Umbilical cord (tissue), 1 donor: ENCODE measurements at regions not wholly inside any gene's neighbourhood (a gene's known extent, or its start where the extent isn't known, plus 50 kb on each side); places are given as distances from the start of the nearest gene placed in this dataset.
"Not testable (repeated sequence)": the region's sequence is repeated elsewhere in the genome, so short reads cannot be mapped to it uniquely, and the experiment has no call there.

Experiments used
- DNase-seq: peaks from one replicate; pipeline ENCODE4 v3.0.0-alpha.2; 2015; ENCODE audit warnings: low spot score

DNA sequence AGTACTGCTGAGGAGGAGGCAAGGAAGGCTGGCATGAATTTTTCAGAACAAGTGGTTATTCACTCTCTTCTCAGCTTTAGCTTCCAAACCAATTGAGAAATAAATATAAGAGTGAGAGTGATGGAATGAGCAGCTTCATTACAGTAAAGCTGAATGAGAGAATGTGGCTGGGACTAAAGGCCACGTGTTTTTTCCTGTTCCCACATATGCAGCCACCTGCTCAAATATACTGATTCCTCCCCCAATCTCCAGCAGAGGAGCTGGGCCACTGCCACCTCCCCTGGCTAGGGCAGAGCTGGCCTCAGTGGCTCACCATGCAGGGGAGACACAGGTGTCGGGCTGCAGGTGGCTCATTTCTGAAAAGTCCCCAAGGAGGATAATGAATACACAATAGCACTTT, 1505.3 kb upstream of the WWC1 start:
- no peak for DNase-seq

GRCh38 chr5:166786889-166787288, 1504.6 kb upstream of the WWC1 start:
- no peak for DNase-seq

GRCh38 chr5:166788050-166788449, 1503.4 kb upstream of the WWC1 start:
- peak; percentile 65 for DNase-seq

- no peak for DNase-seq
These were observed 1495.7 kb upstream of the WWC1 start for GRCh38 chr5:166795756-166796155.

GRCh38 chr5:166803058-166803457, 1488.4 kb upstream of the WWC1 start:
- DNase-seq: no peak

- not testable (repeated sequence) for DNase-seq
These were observed 1487.2 kb upstream of the WWC1 start for GRCh38 chr5:166804223-166804622.

GRCh38 chr5:166804693-166805092, 1486.8 kb upstream of the WWC1 start:
- not testable (repeated sequence) for DNase-seq

DNA sequence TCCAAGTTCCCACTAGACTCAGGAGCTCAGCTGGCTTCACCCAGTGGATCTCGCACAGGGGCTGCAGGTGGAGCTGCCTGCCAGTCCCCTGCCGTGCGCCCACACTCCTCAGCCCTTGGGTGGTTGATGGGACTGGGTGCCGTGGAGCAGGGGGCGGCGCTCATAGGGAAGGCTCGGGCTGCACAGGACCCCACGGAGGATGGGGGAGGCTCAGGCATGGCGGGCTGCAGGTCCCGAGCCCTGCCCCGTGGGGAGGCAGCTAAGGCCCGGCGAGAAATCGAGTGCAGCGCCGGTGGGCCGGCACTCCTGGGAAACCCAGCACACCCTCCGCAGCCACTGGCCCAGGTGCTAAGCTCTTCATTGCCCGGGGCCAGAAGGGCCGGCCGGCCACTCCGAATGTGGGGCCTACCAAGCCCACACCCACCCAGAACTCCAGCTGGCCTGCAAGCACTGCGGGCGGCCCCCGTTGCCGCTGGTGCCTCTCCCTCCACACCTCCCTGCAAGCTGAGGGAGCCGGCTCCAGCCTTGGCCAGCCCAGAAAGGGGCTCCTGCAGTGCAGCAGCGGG, 1481.3 kb upstream of the WWC1 start:
- DNase-seq: not testable (repeated sequence)

DNA sequence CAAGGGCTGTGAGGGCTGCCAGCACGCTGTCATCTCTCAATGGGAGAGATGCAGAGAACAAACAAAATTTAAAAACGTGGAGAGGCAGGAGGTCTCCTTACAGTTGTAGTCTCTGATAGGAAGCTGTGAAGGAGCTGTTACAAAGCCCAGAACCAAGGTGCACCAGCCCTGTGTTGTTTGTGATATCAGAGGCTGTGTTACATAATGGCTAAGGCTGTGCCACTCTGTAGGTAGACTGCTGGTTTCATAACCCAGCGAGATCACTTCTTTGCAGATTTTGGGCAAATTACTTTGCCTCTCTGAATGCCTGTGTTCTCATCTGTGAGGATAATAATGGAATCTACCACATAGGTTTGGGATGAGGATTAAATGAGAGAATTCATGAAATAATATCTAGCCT, 1480.7 kb upstream of the WWC1 start:
- DNase-seq: no peak

DNA sequence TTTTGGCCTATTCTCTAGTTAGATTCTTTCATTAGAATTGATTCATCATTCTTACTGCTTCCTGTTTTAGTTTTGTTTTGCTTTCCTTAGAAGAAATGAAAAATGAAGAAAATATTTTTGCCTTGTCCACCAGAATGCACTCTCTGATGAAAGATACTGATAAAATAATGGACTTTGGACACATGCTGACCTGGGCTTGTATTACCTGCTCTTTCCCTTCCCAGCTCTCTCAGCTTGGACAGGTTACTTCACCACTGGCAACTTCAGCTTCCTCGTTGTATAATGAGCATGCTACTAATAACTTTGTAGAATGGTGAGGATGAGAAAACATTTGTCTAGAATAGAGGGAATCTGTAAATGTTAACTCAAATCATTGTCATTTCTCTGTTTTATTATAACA, 1468.1 kb upstream of the WWC1 start:
- DNase-seq: no peak

GRCh38 chr5:166834246-166834645, 1457.2 kb upstream of the WWC1 start:
- DNase-seq: peak; percentile 31

- DNase-seq: peak; percentile 38
These were observed 1446.4 kb upstream of the WWC1 start for GRCh38 chr5:166845044-166845443.

- DNase-seq: no peak
These were observed 1434.7 kb upstream of the WWC1 start for GRCh38 chr5:166856791-166857190.

- no peak for DNase-seq
These were observed 1431.0 kb upstream of the WWC1 start for GRCh38 chr5:166860426-166860825.

- no peak for DNase-seq
These were observed 1428.9 kb upstream of the WWC1 start for GRCh38 chr5:166862581-166862980.

GRCh38 chr5:166865206-166865605, 1426.2 kb upstream of the WWC1 start:
- no peak for DNase-seq

- DNase-seq: no peak
These were observed 1411.0 kb upstream of the WWC1 start for GRCh38 chr5:166880456-166880855.

- DNase-seq: no peak
These were observed 1409.6 kb upstream of the WWC1 start for GRCh38 chr5:166881802-166882201.

DNA sequence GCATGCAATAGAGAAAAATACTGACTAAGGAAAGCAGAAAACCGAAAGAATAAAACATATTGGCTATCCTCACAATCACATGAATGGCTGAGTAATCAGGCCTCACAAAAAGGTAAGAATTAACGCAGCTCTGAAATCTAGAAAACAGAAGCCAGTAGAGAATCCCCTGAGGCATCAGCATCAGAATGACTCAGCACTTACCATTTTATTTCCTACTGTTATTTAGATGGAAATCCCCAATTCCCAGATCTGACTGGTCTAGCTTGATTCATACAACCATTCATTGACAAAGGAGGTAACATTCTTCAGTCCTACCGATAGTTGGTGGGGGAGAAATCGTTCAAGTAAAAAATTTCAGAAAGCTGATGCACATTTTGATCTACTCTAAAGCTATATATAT, 1408.4 kb upstream of the WWC1 start:
- DNase-seq: no peak

GRCh38 chr5:166898166-166898565, 1393.3 kb upstream of the WWC1 start:
- DNase-seq: no peak

DNA sequence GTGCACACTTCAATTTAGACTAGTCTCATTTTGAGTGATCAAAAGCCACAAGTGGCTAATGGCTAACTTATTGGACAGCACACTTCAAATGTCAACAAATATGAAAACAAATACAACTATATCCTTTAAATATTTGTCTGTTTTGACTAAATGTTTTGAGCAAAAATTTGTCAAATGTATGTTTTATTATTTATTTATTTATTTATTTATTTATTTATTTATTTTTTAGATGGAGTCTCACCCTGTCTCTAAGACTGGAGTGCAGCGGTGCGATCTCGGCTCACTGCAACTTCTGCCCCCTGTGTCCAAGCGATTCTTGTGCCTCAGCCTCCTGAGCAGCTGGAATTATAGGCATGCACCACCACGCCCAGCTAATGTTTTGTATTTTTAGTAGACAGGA, 1392.1 kb upstream of the WWC1 start:
- no peak for DNase-seq

DNA sequence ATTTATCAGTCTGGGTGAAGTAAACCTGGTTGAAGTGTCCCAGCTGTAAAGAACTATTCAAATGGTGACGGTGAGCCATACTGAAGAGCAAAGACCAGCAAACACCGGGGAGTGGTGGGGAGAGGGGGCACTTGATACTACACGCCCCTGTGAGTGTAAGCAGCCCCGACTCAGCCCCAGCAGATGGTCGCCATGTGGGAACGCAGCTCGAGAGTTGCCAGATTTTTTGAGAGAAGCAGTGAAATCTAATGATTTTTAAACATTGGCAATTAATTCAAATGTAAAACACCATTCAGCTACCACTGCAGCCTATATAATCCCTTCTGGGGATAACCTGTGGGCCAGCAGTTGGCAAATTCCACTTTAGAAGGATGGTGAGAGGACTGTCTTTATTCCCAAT, 1386.9 kb upstream of the WWC1 start:
- DNase-seq: no peak

DNA sequence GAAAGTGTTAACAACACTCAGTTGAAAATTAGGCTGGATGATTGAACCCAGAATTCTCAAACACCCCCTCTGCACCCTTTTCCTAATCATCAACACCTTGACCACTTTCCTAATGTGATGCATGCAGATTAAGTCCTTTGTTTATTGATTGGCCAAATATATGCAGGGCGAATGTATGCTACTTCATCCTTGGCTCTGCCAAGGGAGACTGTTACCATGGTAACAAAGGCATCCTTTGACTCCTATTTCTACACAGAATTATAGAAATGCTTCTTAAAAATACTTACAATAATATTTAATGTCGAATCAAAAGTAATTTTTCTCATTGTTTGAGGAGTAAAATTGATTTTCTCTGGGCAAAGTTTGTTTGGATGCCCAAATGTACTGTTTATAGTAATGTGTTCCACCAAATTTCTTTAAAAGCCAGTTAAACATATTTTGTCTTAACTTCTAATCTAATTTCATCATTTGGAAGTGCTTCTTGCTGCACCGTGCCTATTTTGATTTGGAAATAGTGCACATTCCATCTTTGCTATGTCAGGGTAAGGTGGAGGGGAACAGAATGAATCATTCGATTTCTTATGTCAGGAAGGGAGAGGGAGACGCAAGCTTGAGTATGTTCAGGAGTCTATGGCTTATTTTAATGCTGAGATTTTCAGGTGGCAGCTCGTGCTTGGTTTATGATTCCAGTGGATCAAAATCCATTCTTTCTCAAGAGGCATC, 1384.3 kb upstream of the WWC1 start:
- peak; percentile 65 for DNase-seq

GRCh38 chr5:166909040-166909439, 1382.4 kb upstream of the WWC1 start:
- peak; percentile 89 for DNase-seq
